ENCODE measurements at regions not wholly inside any gene's neighbourhood (a gene's known extent, or its start where the extent isn't known, plus 50 kb on each side); places are given as distances from the start of the nearest gene placed in this dataset.

- intact Hi-C loops (cut with DNase I) = no loop called here
- no peak overlapping the region for H3K9ac ChIP-seq (ENCODE audit: low read depth in 2 of 2, low read length in 2 of 2)
- no peaks in the 10 kb centered on the region for H3K36me3 ChIP-seq
- no peak overlapping the region for H3K4me3 ChIP-seq
- DNase-seq = no peak
- H3K27ac ChIP-seq = no peak overlapping the region
- TF ChIP-seq CTCF (IDR thresholded peaks at IDR 0.05) = no peak
- no peaks in the 10 kb centered on the region for H3K9me3 ChIP-seq
- H3K4me1 ChIP-seq = no peaks in the 10 kb centered on the region
- H3K27me3 ChIP-seq = no peaks in the 10 kb centered on the region
These were observed 910.0 kb upstream of the ROBO1 start for GRCh38 chr3:80677796-80678195.

- intact Hi-C loops (cut with DNase I) = no loop called here
These were observed 909.1 kb upstream of the ROBO1 start for GRCh38 chr3:80676866-80677265.

GRCh38 chr3:80676261-80676660, 908.5 kb upstream of the ROBO1 start:
- Histone ChIP-seq H3K4me1 (no peaks in the 10 kb centered on the region), H3K27ac (no peak overlapping the region), H3K36me3 (no peaks in the 10 kb centered on the region), H3K9me3 (no peaks in the 10 kb centered on the region), H3K4me3 (no peak overlapping the region), H3K27me3 (no peaks in the 10 kb centered on the region), H3K9ac (ENCODE audit: low read depth in 2 of 2, low read length in 2 of 2) (no peak overlapping the region)
- no peak for DNase-seq
- TF ChIP-seq CTCF (IDR thresholded peaks at IDR 0.05) = no peak
- intact Hi-C loops (cut with DNase I) = no loop called here

More at GRCh38 chr3:80676866-80677265, 909.1 kb upstream of the ROBO1 start:
- Histone ChIP-seq H3K36me3 (no peaks in the 10 kb centered on the region), H3K4me1 (no peaks in the 10 kb centered on the region), H3K9ac (ENCODE audit: low read depth in 2 of 2, low read length in 2 of 2) (no peak overlapping the region), H3K27ac (no peak overlapping the region), H3K27me3 (no peaks in the 10 kb centered on the region), H3K9me3 (no peaks in the 10 kb centered on the region), H3K4me3 (no peak overlapping the region)
- no peak for TF ChIP-seq CTCF (IDR thresholded peaks at IDR 0.05)
- DNase-seq = no peak

- Histone ChIP-seq H3K4me3 (no peak overlapping the region), H3K27ac (no peak overlapping the region), H3K27me3 (no peaks in the 10 kb centered on the region), H3K9ac (ENCODE audit: low read depth in 2 of 2, low read length in 2 of 2) (no peak overlapping the region), H3K4me1 (no peaks in the 10 kb centered on the region), H3K36me3 (no peaks in the 10 kb centered on the region), H3K9me3 (no peaks in the 10 kb centered on the region)
- intact Hi-C loops (cut with DNase I) = no loop called here
- no peak for DNase-seq
- no peak for TF ChIP-seq CTCF (IDR thresholded peaks at IDR 0.05)
These were observed 908.0 kb upstream of the ROBO1 start for GRCh38 chr3:80675790-80676189.

- no peak overlapping the region for H3K4me3 ChIP-seq
- H3K27ac ChIP-seq = no peak overlapping the region
- H3K36me3 ChIP-seq = no peaks in the 10 kb centered on the region
- no peak for TF ChIP-seq CTCF (IDR thresholded peaks at IDR 0.05)
- intact Hi-C loops (cut with DNase I) = no loop called here
- DNase-seq = no peak
- no peaks in the 10 kb centered on the region for H3K9me3 ChIP-seq
- no peaks in the 10 kb centered on the region for H3K27me3 ChIP-seq
- H3K4me1 ChIP-seq = no peaks in the 10 kb centered on the region
- H3K9ac ChIP-seq (ENCODE audit: low read depth in 2 of 2, low read length in 2 of 2) = no peak overlapping the region
These were observed 900.9 kb upstream of the ROBO1 start for GRCh38 chr3:80668600-80669294.

All from colonic mucosa (tissue), 4 donors.